GM19372 (cell line): ENCODE measurements at regions not wholly inside any gene's neighbourhood (a gene's known extent, or its start where the extent isn't known, plus 50 kb on each side); places are given as distances from the start of the nearest gene placed in this dataset.
"Not testable (repeated sequence)": the region's sequence is repeated elsewhere in the genome, so short reads cannot be mapped to it uniquely, and the experiment has no call there.

Source experiments
- ATAC-seq: cut with Tn5 transposase; IDR thresholded peaks from one replicate; pipeline ENCODE4 v1.9.1; 2021; ENCODE audit warnings: mild to moderate bottlenecking, low read depth, moderate library complexity; ENCODE audit not compliant: unreplicated experiment

GRCh38 chr18:14357553-14358297 is 185.7 kb downstream of the POTEC start:
- ATAC-seq: not testable (repeated sequence)

GRCh38 chr18:14342170-14342569 is 201.2 kb downstream of the POTEC start:
- not testable (repeated sequence) for ATAC-seq

- ATAC-seq: not testable (repeated sequence)
These were observed 203.8 kb upstream of the ZNF519 start for GRCh38 chr18:14336017-14336416.

- ATAC-seq: not testable (repeated sequence)
These were observed 189.0 kb upstream of the ZNF519 start for GRCh38 chr18:14321217-14321616.

GRCh38 chr18:14301255-14301654 is 169.0 kb upstream of the ZNF519 start:
- not testable (repeated sequence) for ATAC-seq

- not testable (repeated sequence) for ATAC-seq
These were observed 162.8 kb upstream of the ZNF519 start for GRCh38 chr18:14295081-14295480.

GRCh38 chr18:14285053-14285452 is 152.8 kb upstream of the ZNF519 start:
- ATAC-seq: no peak

GRCh38 chr18:14275391-14275790 is 143.2 kb upstream of the ZNF519 start:
- ATAC-seq: not testable (repeated sequence)

- ATAC-seq: not testable (repeated sequence)
These were observed 133.6 kb upstream of the ZNF519 start for GRCh38 chr18:14265637-14266410.

- not testable (repeated sequence) for ATAC-seq
These were observed 130.6 kb upstream of the ZNF519 start for GRCh38 chr18:14262786-14263185.

GRCh38 chr18:14250084-14250677 is 117.9 kb upstream of the ZNF519 start:
- ATAC-seq: not testable (repeated sequence)

- ATAC-seq: not testable (repeated sequence)
These were observed 107.0 kb upstream of the ZNF519 start for GRCh38 chr18:14239224-14239623.

GRCh38 chr18:14236356-14237048 is 104.3 kb upstream of the ZNF519 start:
- not testable (repeated sequence) for ATAC-seq

GRCh38 chr18:14225286-14225679 is 93.0 kb upstream of the ZNF519 start:
- ATAC-seq: not testable (repeated sequence)

GRCh38 chr18:14224551-14225285 is 92.5 kb upstream of the ZNF519 start:
- ATAC-seq: not testable (repeated sequence)

- ATAC-seq: not testable (repeated sequence)
These were observed 91.7 kb upstream of the ZNF519 start for GRCh38 chr18:14223919-14224318.

GRCh38 chr18:14223231-14223822 is 91.1 kb upstream of the ZNF519 start:
- ATAC-seq: not testable (repeated sequence)

- not testable (repeated sequence) for ATAC-seq
These were observed 90.4 kb upstream of the ZNF519 start for GRCh38 chr18:14222354-14223221.

GRCh38 chr18:14221689-14222088 is 89.5 kb upstream of the ZNF519 start:
- no peak for ATAC-seq
